Fibroblast of lung (primary cell): ENCODE measurements at regions not wholly inside any gene's neighbourhood (a gene's known extent, or its start where the extent isn't known, plus 50 kb on each side); places are given as distances from the start of the nearest gene placed in this dataset.

Experiments used
- DNase-seq, 2 donors: peaks; one replicate each; pipeline versions ENCODE4 v3.0.0 to v3.0.0-alpha.2; 2010; ENCODE audit warnings: low read depth in 2 of 2
- H2AFZ ChIP-seq: 2 replicates; pipeline ENCODE4 v1.5.1; 2012; ENCODE audit warnings: low read length, control low read depth, inconsistent platforms
- H3K27ac ChIP-seq: 2 replicates; pipeline ENCODE4 v1.5.1; 2011; ENCODE audit warnings: low read length, control low read depth; ENCODE audit not compliant: insufficient read depth
- H3K27me3 ChIP-seq: 2 replicates; pipeline ENCODE4 v1.5.1; 2011; ENCODE audit warnings: mild to moderate bottlenecking, low read length; ENCODE audit not compliant: control insufficient read depth, insufficient read depth
- H3K36me3 ChIP-seq: 2 replicates; pipeline ENCODE4 v1.5.1; 2011; ENCODE audit warnings: low read length; ENCODE audit not compliant: control insufficient read depth, insufficient read depth
- H3K4me1 ChIP-seq: 2 replicates; pipeline ENCODE4 v1.5.1; 2011; ENCODE audit warnings: low read length; ENCODE audit not compliant: control insufficient read depth, insufficient read depth; ENCODE audit errors: extremely low read depth
- H3K4me2 ChIP-seq: 2 replicates; pipeline ENCODE4 v1.5.1; 2011; ENCODE audit warnings: low read length, control low read depth; ENCODE audit not compliant: insufficient read depth; ENCODE audit errors: extremely low read depth
- H3K4me3 ChIP-seq, 4 experiments: fragments of 200-600 bp in 1 of 4; sonication (generic) in 1 of 4; replicated peaks in 1 of 4; 2 replicates each; pipeline ENCODE4 v1.5.1; 2011 to 2016; ENCODE audit warnings: low read length in 4 of 4, low read depth in 3 of 4, mild to moderate bottlenecking in 3 of 4, control low read depth in 2 of 4, inconsistent platforms in 1 of 4, mixed read lengths in 1 of 4; ENCODE audit not compliant: insufficient read depth in 1 of 4; ENCODE audit errors: control extremely low read depth in 1 of 4
- H3K79me2 ChIP-seq: 2 replicates; pipeline ENCODE4 v1.5.1; 2012; ENCODE audit warnings: mild to moderate bottlenecking, low read length, inconsistent platforms; ENCODE audit not compliant: control insufficient read depth, insufficient read depth
- H3K9ac ChIP-seq: 2 replicates; pipeline ENCODE4 v1.5.1; 2011; ENCODE audit warnings: mild to moderate bottlenecking, low read length, control low read depth; ENCODE audit not compliant: insufficient read depth
- H3K9me3 ChIP-seq: 2 replicates; pipeline ENCODE4 v1.5.1; 2012; ENCODE audit warnings: low read depth, low read length; ENCODE audit not compliant: control insufficient read depth, insufficient read depth
- H4K20me1 ChIP-seq: 2 replicates; pipeline ENCODE4 v1.5.1; 2011; ENCODE audit warnings: low read length; ENCODE audit not compliant: control insufficient read depth, insufficient read depth; ENCODE audit errors: extremely low read depth
- CTCF ChIP-seq, 2 donors: IDR thresholded peaks in 1 of 2; conservative IDR thresholded peaks in 1 of 2; 1 replicate in 1 of 2; 2 replicates in 1 of 2; pipeline ENCODE4 v1.5.1; 2011 to 2012; ENCODE audit warnings: low read length in 2 of 2, control low read depth in 1 of 2, inconsistent platforms in 1 of 2, low read depth in 1 of 2, mild to moderate bottlenecking in 1 of 2
- EZH2 ChIP-seq: IDR thresholded peaks from 2 replicates; pipeline ENCODE4 v1.5.1; 2012; ENCODE audit warnings: low read length, control low read depth, mild to moderate bottlenecking; ENCODE audit errors: missing control alignments

- no peak overlapping the region for H3K9ac ChIP-seq
- no peak overlapping the region for H2AFZ ChIP-seq
- H3K4me2 ChIP-seq, result no peak overlapping the region
- H3K79me2 ChIP-seq, result no peaks in the 10 kb centered on the region
- H3K4me3 ChIP-seq, result no peak overlapping the region
- H4K20me1 ChIP-seq, result no peaks in the 10 kb centered on the region
- TF ChIP-seq CTCF (conservative IDR thresholded peaks at IDR 0.05 in 1 of 2, IDR thresholded peaks at IDR 0.05 in 1 of 2; ENCODE audit: low read depth in 1 of 2, low read length in 2 of 2), result no peak
- no peak overlapping the region for H3K27ac ChIP-seq
- no peaks in the 10 kb centered on the region for H3K27me3 ChIP-seq
- H3K9me3 ChIP-seq, result no peaks in the 10 kb centered on the region
- no peaks in the 10 kb centered on the region for H3K4me1 ChIP-seq
- DNase-seq, result no peak
- H3K36me3 ChIP-seq, result no peaks in the 10 kb centered on the region
Measured at GRCh38 chr3:76908156-76908555, 131.7 kb upstream of the ROBO2 start.

GRCh38 chr3:76912841-76913383, 127.0 kb upstream of the ROBO2 start:
- Histone ChIP-seq H3K4me1 (no peaks in the 10 kb centered on the region), H4K20me1 (no peaks in the 10 kb centered on the region), H3K4me2 (no peak overlapping the region), H3K27ac (no peak overlapping the region), H3K9me3 (no peaks in the 10 kb centered on the region), H3K36me3 (no peaks in the 10 kb centered on the region), H3K9ac (no peak overlapping the region), H3K4me3 (no peak overlapping the region), H3K79me2 (no peaks in the 10 kb centered on the region), H2AFZ (no peak overlapping the region), H3K27me3 (no peaks in the 10 kb centered on the region)
- no peak for TF ChIP-seq CTCF (conservative IDR thresholded peaks at IDR 0.05 in 1 of 2, IDR thresholded peaks at IDR 0.05 in 1 of 2; ENCODE audit: low read depth in 1 of 2, low read length in 2 of 2)
- no peak for TF ChIP-seq EZH2
- peak in 1 of 2 donors; percentile 2 for DNase-seq

GRCh38 chr3:76917436-76917835, 122.5 kb upstream of the ROBO2 start:
- no peak for DNase-seq
- no peaks in the 10 kb centered on the region for H4K20me1 ChIP-seq
- H3K4me1 ChIP-seq, result no peaks in the 10 kb centered on the region
- no peaks in the 10 kb centered on the region for H3K9me3 ChIP-seq
- H3K4me3 ChIP-seq, result no peak overlapping the region
- no peak overlapping the region for H3K27ac ChIP-seq
- no peak overlapping the region for H3K9ac ChIP-seq
- no peaks in the 10 kb centered on the region for H3K36me3 ChIP-seq
- H3K79me2 ChIP-seq, result no peaks in the 10 kb centered on the region
- H3K4me2 ChIP-seq, result no peak overlapping the region
- H2AFZ ChIP-seq, result no peak overlapping the region
- H3K27me3 ChIP-seq, result no peaks in the 10 kb centered on the region
- TF ChIP-seq CTCF (conservative IDR thresholded peaks at IDR 0.05 in 1 of 2, IDR thresholded peaks at IDR 0.05 in 1 of 2; ENCODE audit: low read depth in 1 of 2, low read length in 2 of 2), result no peak
- TF ChIP-seq EZH2, result no peak
